ENCODE measurements at regions not wholly inside any gene's neighbourhood (a gene's known extent, or its start where the extent isn't known, plus 50 kb on each side); places are given as distances from the start of the nearest gene placed in this dataset.

DNA sequence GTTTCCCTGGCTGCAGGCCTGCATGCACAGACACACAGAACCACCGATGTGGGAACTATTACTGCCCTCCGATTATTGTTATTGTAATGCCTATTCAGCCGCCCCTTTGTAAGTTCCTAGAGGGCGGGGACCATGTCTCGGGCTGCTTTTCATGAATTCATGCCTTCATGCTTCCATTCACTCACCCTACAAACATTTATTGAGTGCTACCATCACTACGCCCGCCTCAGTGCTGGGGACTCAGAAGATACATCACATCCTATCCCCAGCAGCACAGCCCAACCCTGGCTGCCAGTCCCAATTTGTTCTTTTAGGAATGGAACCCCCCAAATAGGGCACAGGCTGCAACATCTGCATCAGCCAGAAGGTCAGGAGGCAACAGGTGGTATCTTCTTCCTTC lies 75.9 kb downstream of the FOXA2 start:
- Histone ChIP-seq H3K9me3 (ENCODE audit: severe bottlenecking) (no peaks in the 10 kb centered on the region), H3K4me3 (ENCODE audit: low read depth, low read length) (no peak overlapping the region), H3K36me3 (no peaks in the 10 kb centered on the region), H3K27me3 (ENCODE audit: insufficient read depth, low read depth, severe bottlenecking) (peaks cover 75% of the 10 kb centered on the region), H3K27ac (no peak overlapping the region)
- no peak for DNase-seq
- TF ChIP-seq, protein P1, sequence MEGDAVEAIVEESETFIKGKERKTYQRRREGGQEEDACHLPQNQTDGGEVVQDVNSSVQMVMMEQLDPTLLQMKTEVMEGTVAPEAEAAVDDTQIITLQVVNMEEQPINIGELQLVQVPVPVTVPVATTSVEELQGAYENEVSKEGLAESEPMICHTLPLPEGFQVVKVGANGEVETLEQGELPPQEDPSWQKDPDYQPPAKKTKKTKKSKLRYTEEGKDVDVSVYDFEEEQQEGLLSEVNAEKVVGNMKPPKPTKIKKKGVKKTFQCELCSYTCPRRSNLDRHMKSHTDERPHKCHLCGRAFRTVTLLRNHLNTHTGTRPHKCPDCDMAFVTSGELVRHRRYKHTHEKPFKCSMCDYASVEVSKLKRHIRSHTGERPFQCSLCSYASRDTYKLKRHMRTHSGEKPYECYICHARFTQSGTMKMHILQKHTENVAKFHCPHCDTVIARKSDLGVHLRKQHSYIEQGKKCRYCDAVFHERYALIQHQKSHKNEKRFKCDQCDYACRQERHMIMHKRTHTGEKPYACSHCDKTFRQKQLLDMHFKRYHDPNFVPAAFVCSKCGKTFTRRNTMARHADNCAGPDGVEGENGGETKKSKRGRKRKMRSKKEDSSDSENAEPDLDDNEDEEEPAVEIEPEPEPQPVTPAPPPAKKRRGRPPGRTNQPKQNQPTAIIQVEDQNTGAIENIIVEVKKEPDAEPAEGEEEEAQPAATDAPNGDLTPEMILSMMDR (IDR thresholded peaks at IDR 0.05; ENCODE audit: low read depth, low read length): no peak

DNA sequence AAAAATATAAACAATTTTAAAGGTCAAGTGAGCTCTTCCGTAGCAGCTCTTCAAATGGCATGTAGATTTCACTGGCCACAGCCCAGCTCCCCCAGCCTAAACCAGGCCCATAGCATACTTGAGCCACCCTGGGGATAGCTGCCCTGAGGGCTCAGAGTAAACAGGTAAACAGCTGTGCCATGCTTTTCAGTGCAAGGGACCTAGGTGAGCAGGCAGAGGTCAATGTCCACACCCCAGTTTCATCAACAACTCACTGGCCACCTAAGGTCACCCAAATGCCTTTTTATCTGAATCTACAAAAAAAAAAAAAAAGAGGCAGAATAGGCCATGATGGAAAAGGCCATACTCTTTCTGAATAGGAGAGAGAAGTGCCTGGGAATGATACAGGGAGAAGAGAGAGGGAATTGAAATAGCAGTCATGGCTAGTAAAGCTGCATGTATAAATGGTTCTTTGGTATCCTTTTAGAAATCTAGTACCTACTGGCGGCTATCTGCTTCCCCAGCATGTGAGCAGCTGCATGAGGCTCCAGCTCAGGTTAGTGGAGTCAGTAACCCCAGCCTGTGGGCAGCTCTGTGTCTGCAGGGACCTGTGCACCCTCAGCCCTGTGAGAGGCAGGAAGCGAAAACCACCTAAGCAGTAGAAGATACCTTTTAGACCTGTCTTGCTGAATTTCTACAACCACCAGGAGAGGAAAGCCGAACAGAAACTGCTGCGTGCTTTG lies 77.0 kb downstream of the FOXA2 start:
- Histone ChIP-seq H3K27ac (no peak overlapping the region), H3K27me3 (ENCODE audit: insufficient read depth, low read depth, severe bottlenecking) (peaks cover 82% of the 10 kb centered on the region), H3K9me3 (ENCODE audit: severe bottlenecking) (no peaks in the 10 kb centered on the region), H3K4me3 (ENCODE audit: low read depth, low read length) (no peak overlapping the region), H3K36me3 (no peaks in the 10 kb centered on the region)
- TF ChIP-seq, protein P1 (IDR thresholded peaks at IDR 0.05; ENCODE audit: low read depth, low read length): no peak
- DNase-seq: no peak

DNA sequence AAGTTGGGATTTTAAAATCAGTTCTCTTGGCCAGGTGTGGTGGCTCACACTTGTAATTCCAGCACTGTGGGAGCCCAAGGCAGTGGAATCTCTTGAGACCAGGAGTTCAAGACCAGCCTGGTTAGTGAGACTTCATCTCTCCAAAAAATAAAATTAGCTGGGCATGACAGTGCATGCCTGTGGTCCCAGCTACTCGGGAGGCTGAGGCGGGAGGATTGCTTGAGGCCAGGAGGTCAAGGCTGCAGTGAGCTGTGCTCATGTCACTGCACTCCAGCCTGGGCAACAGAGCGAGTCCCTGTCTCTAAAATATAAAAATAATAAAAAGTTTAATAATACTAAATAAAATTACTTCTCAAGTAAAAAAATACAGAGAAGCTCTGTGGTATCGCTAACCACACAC lies 77.5 kb downstream of the FOXA2 start:
- TF ChIP-seq, protein P1 (IDR thresholded peaks at IDR 0.05; ENCODE audit: low read depth, low read length): no peak
- no peak for DNase-seq
- Histone ChIP-seq H3K27me3 (ENCODE audit: insufficient read depth, low read depth, severe bottlenecking) (peaks cover 84% of the 10 kb centered on the region), H3K9me3 (ENCODE audit: severe bottlenecking) (no peaks in the 10 kb centered on the region), H3K4me3 (ENCODE audit: low read depth, low read length) (no peak overlapping the region), H3K27ac (no peak overlapping the region), H3K36me3 (no peaks in the 10 kb centered on the region)

DNA sequence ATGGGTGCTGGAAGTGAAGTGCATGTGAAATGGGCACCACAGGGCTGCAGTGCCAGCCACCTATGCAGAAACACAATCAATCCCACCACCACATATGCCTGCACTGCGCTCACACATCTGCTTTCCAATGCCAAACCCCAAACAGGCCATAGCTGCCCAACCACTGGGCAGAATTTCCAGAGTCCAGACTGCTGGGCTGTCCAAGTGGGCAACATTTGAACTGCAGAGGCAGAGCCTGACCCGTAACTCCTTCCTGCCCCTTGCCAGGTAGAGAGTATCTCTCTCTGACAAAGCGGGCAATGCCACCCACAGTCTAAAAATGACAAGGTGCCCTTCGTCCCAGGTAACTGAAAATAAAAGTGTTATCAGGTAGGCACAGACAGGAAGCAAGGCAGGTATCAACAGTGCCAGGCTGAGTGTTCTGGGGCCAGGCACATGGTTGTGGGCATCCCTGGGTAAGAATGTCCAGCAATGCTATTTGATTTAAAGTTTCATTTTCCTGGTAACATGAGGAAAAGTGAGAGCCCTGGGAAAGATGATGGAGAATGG lies 79.5 kb downstream of the FOXA2 start:
- no peak for DNase-seq
- H3K4me3 ChIP-seq (ENCODE audit: low read depth, low read length): no peak overlapping the region
- H3K27ac ChIP-seq: no peak overlapping the region
- H3K9me3 ChIP-seq (ENCODE audit: severe bottlenecking): no peaks in the 10 kb centered on the region
- TF ChIP-seq, protein P1 (IDR thresholded peaks at IDR 0.05; ENCODE audit: low read depth, low read length): no peak
- no peaks in the 10 kb centered on the region for H3K36me3 ChIP-seq
- H3K27me3 ChIP-seq (ENCODE audit: insufficient read depth, low read depth, severe bottlenecking): peaks cover 77% of the 10 kb centered on the region

DNA sequence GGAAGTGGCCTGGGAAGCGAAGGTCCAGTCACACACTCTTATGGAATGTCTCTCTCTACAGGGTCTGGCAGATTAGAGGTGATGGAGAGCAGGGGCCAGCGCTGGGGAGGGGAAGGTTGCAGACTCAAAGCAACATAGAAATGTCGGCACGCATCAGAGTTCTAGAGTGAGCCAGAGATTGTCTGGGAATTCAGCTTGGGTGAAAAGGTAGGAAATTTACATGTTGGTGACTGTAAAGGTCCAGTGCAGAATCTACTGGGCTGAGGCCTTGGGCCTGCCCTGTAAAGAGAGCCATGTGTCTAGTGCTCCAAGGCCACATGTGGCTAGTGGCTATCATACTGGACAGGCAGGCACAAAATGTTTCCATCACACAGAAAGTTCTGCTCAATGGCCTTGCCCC lies 80.8 kb downstream of the FOXA2 start:
- Histone ChIP-seq H3K36me3 (no peaks in the 10 kb centered on the region), H3K4me3 (ENCODE audit: low read depth, low read length) (no peak overlapping the region), H3K9me3 (ENCODE audit: severe bottlenecking) (no peaks in the 10 kb centered on the region), H3K27me3 (ENCODE audit: insufficient read depth, low read depth, severe bottlenecking) (peaks cover 70% of the 10 kb centered on the region), H3K27ac (no peak overlapping the region)
- DNase-seq: no peak
- TF ChIP-seq, protein P1 (IDR thresholded peaks at IDR 0.05; ENCODE audit: low read depth, low read length): no peak

Data from WERI-Rb-1 (cell line).